ENCODE measurements at regions not wholly inside any gene's neighbourhood (a gene's known extent, or its start where the extent isn't known, plus 50 kb on each side); places are given as distances from the start of the nearest gene placed in this dataset.

GRCh38 chr4:65120287-65120686 is 550.0 kb downstream of the EPHA5 start:
- DNase-seq, result no peak

- DNase-seq, result no peak
Measured at GRCh38 chr4:65102419-65102818, 567.9 kb downstream of the EPHA5 start.

- DNase-seq, result no peak
Measured at GRCh38 chr4:65096630-65097029, 573.7 kb downstream of the EPHA5 start.

GRCh38 chr4:65089666-65090065 is 580.6 kb downstream of the EPHA5 start:
- DNase-seq, result peak in 1 of 2 experiments; percentile 0

GRCh38 chr4:65083076-65083475 is 587.2 kb downstream of the EPHA5 start:
- no peak for DNase-seq

- DNase-seq, result no peak
Measured at GRCh38 chr4:65071564-65071963, 598.7 kb downstream of the EPHA5 start.

GRCh38 chr4:65069177-65069576 is 601.1 kb downstream of the EPHA5 start:
- no peak for DNase-seq

- no peak for DNase-seq
Measured at GRCh38 chr4:65066106-65066505, 604.2 kb downstream of the EPHA5 start.

GRCh38 chr4:65063601-65064000 is 606.7 kb downstream of the EPHA5 start:
- DNase-seq, result no peak

GRCh38 chr4:65050786-65051185 is 619.5 kb downstream of the EPHA5 start:
- no peak for DNase-seq

- no peak for DNase-seq
Measured at GRCh38 chr4:65046192-65047133, 623.8 kb downstream of the EPHA5 start.

- no peak for DNase-seq
Measured at GRCh38 chr4:65033899-65034298, 624.6 kb upstream of the TECRL start.

GRCh38 chr4:65028592-65028991 is 619.3 kb upstream of the TECRL start:
- no peak for DNase-seq

- no peak for DNase-seq
Measured at GRCh38 chr4:65023883-65024670, 614.8 kb upstream of the TECRL start.

GRCh38 chr4:65023081-65023480 is 613.8 kb upstream of the TECRL start:
- DNase-seq, result no peak

- no peak for DNase-seq
Measured at GRCh38 chr4:65021737-65022136, 612.5 kb upstream of the TECRL start.

GRCh38 chr4:65021149-65021548 is 611.9 kb upstream of the TECRL start:
- DNase-seq, result no peak

- DNase-seq, result no peak
Measured at GRCh38 chr4:65019775-65020174, 610.5 kb upstream of the TECRL start.

GRCh38 chr4:65018313-65018712 is 609.1 kb upstream of the TECRL start:
- no peak for DNase-seq

- no peak for DNase-seq
Measured at GRCh38 chr4:65014078-65014477, 604.8 kb upstream of the TECRL start.

GRCh38 chr4:65007841-65008439 is 598.7 kb upstream of the TECRL start:
- DNase-seq, result peak in 1 of 2 experiments; percentile 35

GRCh38 chr4:64975177-64975576 is 565.9 kb upstream of the TECRL start:
- no peak for DNase-seq

GRCh38 chr4:64969081-64969480 is 559.8 kb upstream of the TECRL start:
- no peak for DNase-seq

GRCh38 chr4:64967286-64967685 is 558.0 kb upstream of the TECRL start:
- DNase-seq, result no peak

Measured in SW 1271 (cell line).